Epithelial cell of esophagus (primary cell): ENCODE measurements at regions not wholly inside any gene's neighbourhood (a gene's known extent, or its start where the extent isn't known, plus 50 kb on each side); places are given as distances from the start of the nearest gene placed in this dataset.

Experiments
- DNase-seq: peaks from one replicate; pipeline ENCODE4 v3.0.0; 2010; ENCODE audit warnings: low read depth
- H3K4me3 ChIP-seq: 2 replicates; pipeline ENCODE4 v1.5.1; 2011; ENCODE audit warnings: mild to moderate bottlenecking, low read length, control low read depth
- TF ChIP-seq, protein P1 (sequence below): IDR thresholded peaks from 2 replicates; pipeline ENCODE4 v1.5.1; 2011; ENCODE audit warnings: low read depth, mild to moderate bottlenecking, low read length, control low read depth, inconsistent platforms; ENCODE audit not compliant: insufficient read depth; ENCODE audit errors: missing control alignments

DNA sequence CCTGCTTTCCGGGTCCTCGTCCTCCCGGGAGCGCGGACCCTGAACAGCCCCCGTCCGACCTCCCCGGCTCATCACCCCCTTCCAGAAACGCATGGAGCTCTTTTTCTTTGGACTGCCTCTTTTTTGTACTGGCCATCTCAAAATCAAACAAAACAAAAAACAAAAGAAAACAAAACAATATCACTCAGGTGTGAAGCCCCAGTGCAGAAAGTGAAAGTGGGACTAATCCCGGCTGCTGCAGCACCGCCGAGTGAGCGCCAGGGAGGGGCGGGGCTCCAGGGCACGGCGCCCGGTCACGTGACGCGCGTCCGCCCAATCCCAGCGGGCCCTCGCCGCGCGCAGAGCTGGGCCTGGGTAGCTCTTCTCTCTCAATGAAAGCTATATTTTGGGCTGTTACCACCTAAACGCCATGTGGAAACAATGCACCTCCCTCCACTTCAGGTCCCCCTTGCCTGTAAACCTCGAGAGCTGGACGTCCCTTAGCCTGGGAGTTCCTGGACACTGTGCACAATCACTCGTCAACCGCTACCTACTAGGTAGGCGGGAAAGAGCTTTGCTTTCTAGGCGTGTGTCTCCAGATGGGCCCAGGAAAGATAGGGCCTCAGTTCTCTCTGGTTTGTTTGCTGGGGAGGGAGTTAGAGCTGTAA lies 93.7 kb upstream of the PRDM1 start:
- peak; percentile 86 for DNase-seq
- TF ChIP-seq, protein P1, sequence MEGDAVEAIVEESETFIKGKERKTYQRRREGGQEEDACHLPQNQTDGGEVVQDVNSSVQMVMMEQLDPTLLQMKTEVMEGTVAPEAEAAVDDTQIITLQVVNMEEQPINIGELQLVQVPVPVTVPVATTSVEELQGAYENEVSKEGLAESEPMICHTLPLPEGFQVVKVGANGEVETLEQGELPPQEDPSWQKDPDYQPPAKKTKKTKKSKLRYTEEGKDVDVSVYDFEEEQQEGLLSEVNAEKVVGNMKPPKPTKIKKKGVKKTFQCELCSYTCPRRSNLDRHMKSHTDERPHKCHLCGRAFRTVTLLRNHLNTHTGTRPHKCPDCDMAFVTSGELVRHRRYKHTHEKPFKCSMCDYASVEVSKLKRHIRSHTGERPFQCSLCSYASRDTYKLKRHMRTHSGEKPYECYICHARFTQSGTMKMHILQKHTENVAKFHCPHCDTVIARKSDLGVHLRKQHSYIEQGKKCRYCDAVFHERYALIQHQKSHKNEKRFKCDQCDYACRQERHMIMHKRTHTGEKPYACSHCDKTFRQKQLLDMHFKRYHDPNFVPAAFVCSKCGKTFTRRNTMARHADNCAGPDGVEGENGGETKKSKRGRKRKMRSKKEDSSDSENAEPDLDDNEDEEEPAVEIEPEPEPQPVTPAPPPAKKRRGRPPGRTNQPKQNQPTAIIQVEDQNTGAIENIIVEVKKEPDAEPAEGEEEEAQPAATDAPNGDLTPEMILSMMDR, result no peak
- H3K4me3 ChIP-seq, result peak overlapping the region; percentile 78

DNA sequence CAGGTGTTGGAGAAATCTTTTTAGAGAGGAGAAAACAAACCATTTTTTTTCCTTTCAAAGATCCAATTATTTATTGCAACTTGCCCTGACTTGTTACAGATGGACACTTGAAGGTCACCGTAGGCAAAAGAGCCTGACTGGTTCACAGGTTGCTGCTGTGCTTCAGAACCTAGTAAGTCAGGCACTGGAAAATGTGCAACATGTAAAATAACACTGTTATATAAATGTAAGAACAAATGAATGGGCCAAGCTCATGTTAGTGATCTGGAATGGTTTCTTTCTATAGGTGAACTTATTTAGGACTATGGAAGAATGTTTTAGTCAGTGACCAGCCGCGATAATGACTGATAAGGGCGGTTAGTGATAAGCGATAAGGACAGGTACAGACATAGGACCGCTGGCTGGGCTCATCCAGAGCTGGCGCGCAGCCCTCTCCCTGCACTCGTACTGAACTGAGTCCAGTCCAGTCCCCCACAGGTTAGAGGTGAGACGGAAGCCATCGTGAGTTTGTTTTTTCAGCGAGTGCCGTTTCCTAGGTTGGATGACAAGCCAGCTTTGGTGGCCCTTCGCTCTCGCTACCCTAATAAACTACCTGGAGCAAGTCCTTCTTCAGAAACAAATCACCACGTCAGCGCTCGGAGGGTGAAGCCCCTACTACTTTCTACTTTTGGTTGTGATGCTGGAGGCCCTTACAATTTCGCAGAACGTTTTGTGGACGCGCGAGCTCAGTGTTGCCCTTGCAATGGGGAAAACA lies 94.4 kb upstream of the PRDM1 start:
- TF ChIP-seq, protein P1, result no peak
- DNase-seq, result peak; percentile 39
- peak overlapping the region; percentile 78 for H3K4me3 ChIP-seq

DNA sequence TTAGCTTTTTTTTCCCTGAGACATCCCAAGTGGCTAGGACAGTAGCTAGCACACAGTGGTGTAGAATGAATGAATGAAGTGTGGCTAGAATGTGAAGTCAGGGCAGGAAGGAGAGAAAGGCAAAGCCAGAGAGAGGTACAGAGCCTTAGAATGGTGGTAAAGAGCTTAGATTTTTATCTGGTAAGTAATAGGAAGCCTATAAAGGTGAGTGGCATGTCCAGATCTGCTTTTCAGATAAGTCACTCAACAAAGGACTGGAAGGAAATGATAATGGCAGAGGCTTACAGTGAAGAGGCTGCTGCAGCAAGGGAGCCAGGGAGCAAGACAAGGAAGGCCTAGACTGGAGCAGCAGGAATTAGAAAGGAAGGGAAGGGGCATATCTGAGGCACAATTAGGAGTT lies 96.0 kb upstream of the PRDM1 start:
- peak; percentile 69 for DNase-seq
- TF ChIP-seq, protein P1, result no peak
- H3K4me3 ChIP-seq, result no peak overlapping the region

DNA sequence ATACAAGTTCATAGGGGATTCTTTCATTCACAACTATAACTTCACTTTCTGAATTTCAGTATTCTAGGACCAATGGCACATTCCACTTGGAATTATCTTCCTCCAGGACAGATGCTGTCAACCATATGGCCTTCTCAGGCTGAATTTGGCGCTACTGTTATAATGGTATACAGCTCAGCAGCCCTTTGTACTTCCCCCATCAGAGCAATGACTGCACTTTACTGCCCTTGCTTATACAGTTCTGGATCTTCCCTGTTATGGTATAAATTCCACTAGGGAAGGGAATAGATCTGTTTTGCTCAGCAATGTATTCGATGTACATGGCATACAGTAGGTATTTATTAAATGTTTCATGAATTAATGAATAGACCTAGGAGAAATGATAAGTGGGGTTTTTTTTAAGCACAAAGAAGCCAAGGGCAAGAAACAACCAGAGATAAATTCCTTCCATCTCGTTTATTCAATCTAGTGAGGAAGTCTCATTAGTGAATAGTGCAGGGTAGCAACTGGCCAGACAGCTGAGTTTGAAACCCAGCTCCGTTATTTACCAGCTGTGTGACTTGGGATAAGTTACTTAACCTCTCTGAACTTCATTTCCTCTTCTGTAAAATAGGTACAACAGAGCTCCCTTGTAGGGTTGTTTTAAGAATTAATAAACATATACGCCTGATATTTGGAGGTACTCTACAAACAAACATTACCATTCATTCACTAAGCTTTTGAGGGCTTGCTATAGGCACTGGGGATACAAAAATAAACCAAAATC lies 97.1 kb upstream of the PRDM1 start:
- no peak for DNase-seq
- H3K4me3 ChIP-seq, result no peak overlapping the region
- TF ChIP-seq, protein P1, result no peak

DNA sequence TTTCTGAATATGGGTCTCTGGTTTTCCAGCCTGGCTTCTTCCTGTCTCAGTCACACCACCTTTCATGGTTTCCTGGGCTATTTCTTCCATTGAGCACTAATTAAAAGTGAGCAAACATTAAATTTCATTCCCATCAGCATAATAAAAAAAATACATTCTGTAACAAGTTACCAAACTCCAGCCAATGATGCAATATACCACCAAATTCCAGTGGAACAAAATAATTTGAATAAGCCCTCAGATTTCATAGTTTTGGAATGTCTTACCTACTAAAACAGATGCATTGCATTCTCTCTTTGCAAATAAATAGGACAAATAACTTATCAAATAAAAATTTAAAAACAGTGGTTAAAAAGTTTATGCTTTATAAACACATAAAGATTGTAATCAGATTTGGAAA lies 97.8 kb upstream of the PRDM1 start:
- DNase-seq, result no peak
- no peak overlapping the region for H3K4me3 ChIP-seq
- TF ChIP-seq, protein P1, result no peak

DNA sequence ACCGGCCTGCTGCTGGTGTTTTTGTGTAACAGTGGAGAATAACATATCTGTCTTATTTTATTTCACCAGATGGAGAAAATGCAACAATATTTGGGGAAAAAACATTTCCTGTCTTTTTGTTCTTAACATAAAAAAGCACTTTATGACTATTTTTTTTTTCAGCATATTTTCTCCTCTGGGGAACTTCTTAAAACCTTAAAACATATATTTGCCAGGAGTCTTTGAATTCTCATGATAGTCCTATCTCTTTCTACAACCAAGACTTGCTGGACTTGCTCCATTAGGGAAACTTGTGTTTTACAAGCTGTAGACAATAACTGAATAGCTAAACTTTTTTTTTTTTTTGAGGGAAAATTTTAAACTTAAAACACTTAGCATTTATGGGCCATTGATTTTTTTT lies 98.6 kb upstream of the PRDM1 start:
- TF ChIP-seq, protein P1, result no peak
- DNase-seq, result no peak
- no peak overlapping the region for H3K4me3 ChIP-seq
